B cell (primary cell): ENCODE measurements at regions not wholly inside any gene's neighbourhood (a gene's known extent, or its start where the extent isn't known, plus 50 kb on each side); places are given as distances from the start of the nearest gene placed in this dataset.

Experiments used
- ATAC-seq: fragments of 200-7000 bp; cut with Tn5 transposase; one replicate; pipeline ENCODE4 v1.10.0; 2021; ENCODE audit warnings: low read depth, mild to moderate bottlenecking, moderate number of reproducible peaks, moderate library complexity
- CTCF ChIA-PET: fragments of 350-600 bp; sonication (Branson Sonifier 250); formaldehyde crosslinking; loops from one replicate; lab custom pipeline; 2021; ENCODE audit warnings: antibody characterized with exemption, inconsistent platforms; lab: Charles Lee
- POLR2A ChIA-PET: fragments of 350-600 bp; sonication (Branson Sonifier 250); formaldehyde crosslinking; loops from one replicate; lab custom pipeline; 2021; ENCODE audit warnings: antibody characterized with exemption; lab: Charles Lee
- DNase-seq: peaks from one replicate; pipeline ENCODE4 v3.0.0; 2013
- H2AFZ ChIP-seq: 2 replicates; pipeline ENCODE4 v1.6.1; 2012; ENCODE audit warnings: mild to moderate bottlenecking, low read depth, low read length; ENCODE audit not compliant: insufficient read depth, poor library complexity, severe bottlenecking
- H3K27ac ChIP-seq, 2 donors: 1 replicate in 1 of 2; 2 replicates in 1 of 2; pipeline ENCODE4 v1.5.1; 2012 to 2013; ENCODE audit warnings: low read length in 2 of 2, mild to moderate bottlenecking in 2 of 2, moderate library complexity in 1 of 2
- H3K27me3 ChIP-seq, 4 experiments: fragments of 200-600 bp in 1 of 4; sonication (generic) in 1 of 4; replicated peaks in 1 of 4; 1 replicate in 2 of 4; 2 replicates in 2 of 4; pipeline versions ENCODE4 v1.6.1 to v1.7.0; 2013 to 2016; ENCODE audit warnings: low read length in 3 of 4, mild to moderate bottlenecking in 2 of 4, mixed read lengths in 1 of 4, moderate library complexity in 1 of 4; ENCODE audit not compliant: insufficient read depth in 4 of 4, control insufficient read depth in 3 of 4; ENCODE audit errors: control extremely low read depth in 1 of 4
- H3K36me3 ChIP-seq, 2 experiments: replicated peaks in 1 of 2; 1 replicate in 1 of 2; 2 replicates in 1 of 2; pipeline versions ENCODE4 v1.6.1 to v1.7.1; 2013; ENCODE audit warnings: low read length in 1 of 2; ENCODE audit not compliant: insufficient read depth in 2 of 2, control insufficient read depth in 1 of 2; ENCODE audit errors: control extremely low read depth in 1 of 2, extremely low read depth in 1 of 2
- H3K4me1 ChIP-seq, 2 donors: fragments of 200-600 bp in 1 of 2; sonication (generic) in 1 of 2; 1 replicate in 1 of 2; 2 replicates in 1 of 2; pipeline versions ENCODE4 v1.5.1 to v1.6.1; 2013 to 2017; ENCODE audit warnings: low read length in 2 of 2; ENCODE audit not compliant: control insufficient read depth in 2 of 2, insufficient read depth in 2 of 2
- H3K4me2 ChIP-seq: replicated peaks from 2 replicates; pipeline ENCODE3; 2012; ENCODE audit warnings: mild to moderate bottlenecking, low read depth, low read length; ENCODE audit not compliant: poor library complexity, severe bottlenecking
- H3K4me3 ChIP-seq, 5 experiments: fragments of 200-600 bp in 1 of 5; sonication (generic) in 1 of 5; 1 replicate in 3 of 5; 2 replicates in 2 of 5; pipeline versions ENCODE4 v1.5.1 to v1.7.0; 2011 to 2016; ENCODE audit warnings: low read length in 4 of 5, mild to moderate bottlenecking in 4 of 5, low read depth in 2 of 5, control low read depth in 1 of 5, moderate library complexity in 1 of 5; ENCODE audit not compliant: insufficient read depth in 1 of 5; ENCODE audit errors: control extremely low read depth in 1 of 5, extremely low read depth in 1 of 5
- H3K79me2 ChIP-seq: fragments of 200-600 bp; sonication (generic); one replicate; pipeline ENCODE4 v1.6.0; 2016; ENCODE audit warnings: low read length; ENCODE audit not compliant: control insufficient read depth, insufficient read depth
- H3K9ac ChIP-seq: fragments of 200-600 bp; sonication (generic); 2 replicates; pipeline ENCODE4 v1.6.1; 2017; ENCODE audit warnings: mild to moderate bottlenecking, low read length, moderate library complexity
- H3K9me3 ChIP-seq, 3 donors: one replicate each; pipeline versions ENCODE4 v1.6.1 to v1.7.1; 2013; ENCODE audit warnings: low read length in 2 of 3; ENCODE audit not compliant: control insufficient read depth in 2 of 3, insufficient read depth in 1 of 3; ENCODE audit errors: control extremely low read depth in 1 of 3
- H4K20me1 ChIP-seq: 2 replicates; pipeline ENCODE4 v1.6.0; 2012; ENCODE audit warnings: mild to moderate bottlenecking, low read length; ENCODE audit not compliant: insufficient read depth, control insufficient read depth, poor library complexity, severe bottlenecking
- H3K27ac Mint-ChIP-seq: one replicate; pipeline ENCODE4 v1.8.0; 2021; ENCODE audit warnings: mixed read lengths
- H3K27me3 Mint-ChIP-seq: one replicate; pipeline ENCODE4 v1.8.0; 2021; ENCODE audit warnings: mixed read lengths
- H3K4me1 Mint-ChIP-seq: one replicate; pipeline ENCODE4 v1.8.0; 2021; ENCODE audit warnings: mixed read lengths
- H3K4me3 Mint-ChIP-seq: one replicate; pipeline ENCODE4 v1.8.0; 2021; ENCODE audit warnings: mixed read lengths
- H3K9me3 Mint-ChIP-seq: one replicate; pipeline ENCODE4 v1.8.0; 2022; ENCODE audit warnings: mixed read lengths; ENCODE audit not compliant: insufficient read depth
- CTCF ChIP-seq: fragments of 200-600 bp; IDR thresholded peaks from one replicate; pipeline ENCODE4 v1.8.0; 2022; ENCODE audit warnings: antibody characterized with exemption, mild to moderate bottlenecking
- EZH2 ChIP-seq: IDR thresholded peaks from 2 replicates; pipeline ENCODE4 v1.6.1; 2012; ENCODE audit warnings: borderline replicate concordance, low read depth, mild to moderate bottlenecking, moderate library complexity, low read length; ENCODE audit not compliant: insufficient read depth, poor library complexity, severe bottlenecking
- WGBS: methylation state at CpG from one replicate; pipeline ENCODE4 v1.1.5; 2013; ENCODE audit warnings: missing lambda C conversion rate; ENCODE audit not compliant: insufficient coverage; 5-methylcytosine and 5-hydroxymethylcytosine counted together
- intact Hi-C: fragments of 100-400 bp; cut with micrococcal nuclease; formaldehyde crosslinking; loops from one replicate; pipeline ENCODE4 v1.10.0; 2022

- intact Hi-C loops = no loop called here
- TF ChIP-seq CTCF (no peak), EZH2 (no peak)
- Mint-ChIP-seq H3K27ac (no peak overlapping the region), H3K27me3 (no peaks in the 10 kb centered on the region), H3K9me3 (peaks cover 6% of the 10 kb centered on the region), H3K4me1 (no peaks in the 10 kb centered on the region), H3K4me3 (no peak overlapping the region)
- no peak overlapping the region for H3K4me2 ChIP-seq
- H3K4me3 ChIP-seq = no peak overlapping the region
- H3K27me3 ChIP-seq = no peaks in the 10 kb centered on the region
- DNase-seq (no peak), ATAC-seq (no peak)
- no peaks in the 10 kb centered on the region for H3K4me1 ChIP-seq
- H4K20me1 ChIP-seq = no peaks in the 10 kb centered on the region
- no peaks in the 10 kb centered on the region for H3K36me3 ChIP-seq
- H2AFZ ChIP-seq = no peak overlapping the region
- no peak overlapping the region for H3K9ac ChIP-seq
- H3K79me2 ChIP-seq = no peaks in the 10 kb centered on the region
- H3K27ac ChIP-seq = no peak overlapping the region
- CTCF ChIA-PET = no interaction called here
- peaks cover 0 to 2% (median 1%) of the 10 kb centered on the region in 3 donors for H3K9me3 ChIP-seq
- POLR2A ChIA-PET = no interaction called here
Measured at GRCh38 chr1:69191335-69191734, 376.4 kb upstream of the LRRC7 start.

GRCh38 chr1:69195136-69195535, 372.6 kb upstream of the LRRC7 start:
- intact Hi-C loops = no loop called here
- Histone ChIP-seq H2AFZ (no peak overlapping the region), H3K27me3 (no peaks in the 10 kb centered on the region), H3K36me3 (no peaks in the 10 kb centered on the region), H3K4me1 (no peaks in the 10 kb centered on the region), H4K20me1 (no peaks in the 10 kb centered on the region), H3K4me2 (no peak overlapping the region), H3K79me2 (no peaks in the 10 kb centered on the region), H3K9me3 (peaks cover 0 to 1% (median 0%) of the 10 kb centered on the region in 3 donors), H3K4me3 (no peak overlapping the region), H3K27ac (no peak overlapping the region), H3K9ac (no peak overlapping the region)
- ChIA-PET POLR2A (no interaction called here), CTCF (no interaction called here)
- DNase-seq (no peak), ATAC-seq (no peak)
- Mint-ChIP-seq H3K4me1 (no peaks in the 10 kb centered on the region), H3K9me3 (peaks cover 6% of the 10 kb centered on the region), H3K27ac (no peak overlapping the region), H3K27me3 (no peaks in the 10 kb centered on the region), H3K4me3 (no peak overlapping the region)
- no CpG with 5 or more reads among the region's 2 CpGs for WGBS
- no peak for TF ChIP-seq CTCF
- no peak for TF ChIP-seq EZH2
